Adrenal gland (tissue), 9 donors: ENCODE measurements at regions not wholly inside any gene's neighbourhood (a gene's known extent, or its start where the extent isn't known, plus 50 kb on each side); places are given as distances from the start of the nearest gene placed in this dataset.

Experiments
- DNase-seq, 7 donors: peaks; one replicate each; pipeline ENCODE4 v3.0.0-alpha.2; 2019 to 2020
- H3K27ac ChIP-seq, 5 donors: fragments of 200-600 bp; sonication (generic) in 4 of 5; 1 replicate in 3 of 5; 2 replicates in 2 of 5; pipeline versions ENCODE4 v1.5.1 to v1.8.0; 2016 to 2020; ENCODE audit warnings: mild to moderate bottlenecking in 1 of 5
- H3K27me3 ChIP-seq: fragments of 200-600 bp; 2 replicates; pipeline ENCODE4 v1.8.0; 2021
- H3K36me3 ChIP-seq, 2 donors: fragments of 200-600 bp; replicated peaks in 1 of 2; 1 replicate in 1 of 2; 2 replicates in 1 of 2; pipeline versions ENCODE4 v1.5.1 to v1.8.0; 2018 to 2022
- H3K4me1 ChIP-seq, 2 donors: fragments of 200-600 bp; replicated peaks in 1 of 2; 1 replicate in 1 of 2; 2 replicates in 1 of 2; pipeline versions ENCODE4 v1.5.1 to v1.8.0; 2018 to 2021
- H3K4me3 ChIP-seq, 4 donors: fragments of 200-600 bp; sonication (generic) in 3 of 4; one replicate each; pipeline ENCODE4 v1.5.1; 2016 to 2018
- H3K9me3 ChIP-seq, 3 donors: fragments of 200-600 bp; sonication (generic) in 1 of 3; replicated peaks in 1 of 3; 1 replicate in 2 of 3; 2 replicates in 1 of 3; pipeline versions ENCODE4 v1.5.1 to v1.8.0; 2016 to 2021
- POLR2A ChIP-seq, 2 donors: fragments of 450-650 bp; IDR thresholded peaks; one replicate each; pipeline ENCODE4 v1.6.1; 2017; ENCODE audit warnings: antibody characterized with exemption in 2 of 2, mild to moderate bottlenecking in 2 of 2, moderate library complexity in 1 of 2
- WGBS, 4 donors: extraction: QIAGEN DNeasy Blood & Tissue Kit in 2 of 4; methylation state at CpG; one replicate each; pipeline versions ENCODE4 v1.1.5 to v1.1.7; 2013 to 2017; 5-methylcytosine and 5-hydroxymethylcytosine counted together
- intact Hi-C, 2 donors: fragments of 100-400 bp; cut with DNase I; formaldehyde crosslinking; loops; one replicate each; pipeline versions ENCODE4 v1.14.1 to v1.15.0; 2022 to 2023
- TF ChIP-seq, protein P1 (sequence below), 6 experiments: fragments of 450-650 bp in 4 of 6; fragments of 200-600 bp in 2 of 6; sonication (generic) in 1 of 6; IDR thresholded peaks; 1 replicate in 5 of 6; 2 replicates in 1 of 6; pipeline versions ENCODE4 v1.5.1 to v1.8.0; 2016 to 2021; ENCODE audit warnings: antibody characterized with exemption in 6 of 6, mild to moderate bottlenecking in 2 of 6, moderate library complexity in 1 of 6
- donor health status: healthy with polysubstance abuse.
- donor health status: Bipolar disorder and iron deficiency.
- donor health status: DM: yes; HTN: yes; CAD: no.
- donor health status: DM: no; HTN: no; CAD: no.
- donor health status: DM: no; HTN: no; CAD: no.

DNA sequence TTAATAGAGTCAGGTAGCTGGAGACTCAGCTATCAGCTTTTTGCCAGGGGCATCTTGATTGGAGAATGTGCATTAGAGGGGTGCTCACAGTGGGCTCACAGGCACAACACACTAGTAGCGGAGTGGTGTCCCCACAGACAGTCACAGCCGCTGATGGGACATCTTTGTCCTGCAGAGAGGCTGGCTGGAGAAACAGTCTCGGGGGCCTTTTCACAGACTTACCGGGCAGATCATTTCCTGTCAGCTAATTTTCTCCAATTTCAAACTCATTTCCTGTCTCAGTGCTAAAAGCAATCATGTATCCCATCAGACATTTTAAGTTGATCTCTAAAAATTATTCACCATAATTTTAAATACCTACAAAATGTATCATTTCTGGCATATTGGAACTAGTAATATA is 562.6 kb downstream of the DCDC2C start:
- H3K27me3 ChIP-seq, result no peaks in the 10 kb centered on the region
- no peaks in the 10 kb centered on the region for H3K36me3 ChIP-seq
- no peaks in the 10 kb centered on the region for H3K4me1 ChIP-seq
- H3K9me3 ChIP-seq, result no peaks in the 10 kb centered on the region
- intact Hi-C loops, result no loop called here
- no peak for DNase-seq
- no peak overlapping the region for H3K4me3 ChIP-seq
- H3K27ac ChIP-seq, result no peak overlapping the region
- 54 to 75% (median 66%) methylated on average over 4 of the region's 4 CpGs for WGBS, 4 donors
- TF ChIP-seq, protein P1, sequence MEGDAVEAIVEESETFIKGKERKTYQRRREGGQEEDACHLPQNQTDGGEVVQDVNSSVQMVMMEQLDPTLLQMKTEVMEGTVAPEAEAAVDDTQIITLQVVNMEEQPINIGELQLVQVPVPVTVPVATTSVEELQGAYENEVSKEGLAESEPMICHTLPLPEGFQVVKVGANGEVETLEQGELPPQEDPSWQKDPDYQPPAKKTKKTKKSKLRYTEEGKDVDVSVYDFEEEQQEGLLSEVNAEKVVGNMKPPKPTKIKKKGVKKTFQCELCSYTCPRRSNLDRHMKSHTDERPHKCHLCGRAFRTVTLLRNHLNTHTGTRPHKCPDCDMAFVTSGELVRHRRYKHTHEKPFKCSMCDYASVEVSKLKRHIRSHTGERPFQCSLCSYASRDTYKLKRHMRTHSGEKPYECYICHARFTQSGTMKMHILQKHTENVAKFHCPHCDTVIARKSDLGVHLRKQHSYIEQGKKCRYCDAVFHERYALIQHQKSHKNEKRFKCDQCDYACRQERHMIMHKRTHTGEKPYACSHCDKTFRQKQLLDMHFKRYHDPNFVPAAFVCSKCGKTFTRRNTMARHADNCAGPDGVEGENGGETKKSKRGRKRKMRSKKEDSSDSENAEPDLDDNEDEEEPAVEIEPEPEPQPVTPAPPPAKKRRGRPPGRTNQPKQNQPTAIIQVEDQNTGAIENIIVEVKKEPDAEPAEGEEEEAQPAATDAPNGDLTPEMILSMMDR (IDR thresholded peaks at IDR 0.05), result no peak
- no peak for TF ChIP-seq POLR2A (IDR thresholded peaks at IDR 0.05)

DNA sequence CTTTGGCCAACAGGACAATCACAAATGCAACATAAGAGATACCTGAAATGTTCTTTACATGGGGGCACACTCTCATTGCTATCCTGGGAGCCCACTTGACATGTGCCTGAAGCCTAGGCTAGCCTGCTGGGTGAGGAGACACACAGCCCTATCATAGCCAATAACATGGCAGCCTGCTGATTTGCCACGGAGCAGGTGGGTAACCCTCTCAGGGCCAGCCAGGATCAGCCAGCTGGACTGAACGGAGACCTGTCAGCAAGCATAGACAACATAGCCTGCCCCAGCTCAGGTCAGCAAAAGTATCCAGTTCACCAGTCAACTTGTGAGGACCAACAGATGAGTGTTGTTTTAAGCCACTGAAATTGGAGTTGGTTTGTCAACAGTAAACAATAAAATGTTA is 566.5 kb downstream of the DCDC2C start:
- DNase-seq, result no peak
- intact Hi-C loops, result no loop called here
- Histone ChIP-seq H3K27me3 (no peaks in the 10 kb centered on the region), H3K27ac (no peak overlapping the region), H3K9me3 (no peaks in the 10 kb centered on the region), H3K36me3 (no peaks in the 10 kb centered on the region), H3K4me3 (no peak overlapping the region), H3K4me1 (no peaks in the 10 kb centered on the region)
- no peak for TF ChIP-seq POLR2A (IDR thresholded peaks at IDR 0.05)
- TF ChIP-seq, protein P1 (IDR thresholded peaks at IDR 0.05), result no peak
- 80 to 90% (median 82%) methylated on average over 1 to 2 of the region's 2 CpGs for WGBS, 4 donors

DNA sequence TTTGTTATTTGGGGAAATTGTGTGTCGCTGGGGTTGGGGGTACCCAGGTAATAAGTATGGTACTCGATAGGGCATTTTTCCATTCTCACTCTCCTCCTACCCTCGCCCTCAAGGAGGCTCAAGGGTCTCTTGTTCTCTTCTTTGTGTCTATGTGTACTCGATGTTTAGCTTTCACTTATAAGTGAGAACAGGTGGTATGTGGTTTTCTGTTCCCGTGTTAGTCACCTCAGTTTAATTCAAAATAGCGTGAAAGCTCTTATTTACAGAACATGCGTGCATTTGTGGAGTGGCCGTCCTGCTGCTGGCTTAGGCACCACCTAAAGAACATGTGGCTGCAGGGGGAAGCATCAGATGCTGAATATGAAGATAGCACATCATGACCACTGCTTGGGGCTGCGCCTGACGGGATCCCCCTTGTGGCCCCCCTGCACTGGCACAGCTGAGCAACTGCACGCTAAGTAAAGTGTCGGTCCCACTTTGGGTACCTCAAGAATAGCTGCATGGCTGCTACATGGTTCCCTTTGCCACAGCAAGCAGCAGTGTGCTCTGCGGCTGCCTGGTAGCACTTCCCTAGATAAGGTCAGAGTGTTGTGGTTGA is 569.0 kb downstream of the DCDC2C start:
- Histone ChIP-seq H3K4me3 (no peak overlapping the region), H3K27ac (no peak overlapping the region), H3K9me3 (no peaks in the 10 kb centered on the region), H3K36me3 (no peaks in the 10 kb centered on the region), H3K27me3 (no peaks in the 10 kb centered on the region), H3K4me1 (no peaks in the 10 kb centered on the region)
- DNase-seq, result no peak
- 74 to 86% (median 80%) methylated on average over 13 of the region's 13 CpGs for WGBS, 4 donors
- intact Hi-C loops, result no loop called here
- TF ChIP-seq, protein P1 (IDR thresholded peaks at IDR 0.05), result no peak
- TF ChIP-seq POLR2A (IDR thresholded peaks at IDR 0.05), result no peak

DNA sequence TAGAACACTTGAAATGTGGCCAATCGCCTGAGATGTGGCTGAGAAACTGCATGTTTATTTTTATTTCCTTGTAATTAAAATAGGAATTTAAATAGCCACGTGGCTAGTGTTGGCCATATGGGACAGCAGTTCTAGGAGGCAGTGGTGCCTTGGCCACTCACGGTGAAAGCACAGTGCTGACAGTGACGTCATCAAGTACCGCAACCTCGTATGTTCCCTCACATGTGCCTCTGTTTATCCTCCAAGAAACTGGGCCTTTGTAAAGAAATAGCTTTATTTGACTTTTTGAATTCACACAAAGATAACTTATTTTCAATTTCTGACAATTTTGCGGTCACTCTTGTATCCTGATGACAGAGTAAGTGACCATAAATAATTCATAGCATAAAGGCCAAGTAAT is 575.0 kb downstream of the DCDC2C start:
- intact Hi-C loops, result no loop called here
- WGBS, 4 donors, result 79 to 85% (median 84%) methylated on average over 7 of the region's 7 CpGs
- TF ChIP-seq, protein P1 (IDR thresholded peaks at IDR 0.05), result no peak
- no peak for TF ChIP-seq POLR2A (IDR thresholded peaks at IDR 0.05)

More for the DNA sequence above, 575.0 kb downstream of the DCDC2C start:
- Histone ChIP-seq H3K9me3 (no peaks in the 10 kb centered on the region), H3K4me3 (no peak overlapping the region), H3K27me3 (no peaks in the 10 kb centered on the region), H3K27ac (no peak overlapping the region), H3K4me1 (no peaks in the 10 kb centered on the region), H3K36me3 (no peaks in the 10 kb centered on the region)
- no peak for DNase-seq
